K562 (cell line): ENCODE measurements at regions not wholly inside any gene's neighbourhood (a gene's known extent, or its start where the extent isn't known, plus 50 kb on each side); places are given as distances from the start of the nearest gene placed in this dataset.

Experiments used
- ATAC-seq: fragments of 200-7000 bp; cut with Tn5 transposase; 3 replicates; pipeline ENCODE4 v1.9.1; 2020; ENCODE audit warnings: moderate library complexity
- BruUV-seq: library from RNA; stranded (reverse); fragments of 400-500 nt; replicated peaks from 2 replicates; lab custom pipeline; 2021; lab: Mats Ljungman, UMichigan
- CTCF ChIA-PET: fragments of 300-600 bp; formaldehyde crosslinking; extraction: SDS; loops from one replicate; lab custom pipeline; 2021; ENCODE audit warnings: low intra/inter-chr PET ratio; lab: Yijun Ruan, JAX
- POLR2A ChIA-PET: fragments of 300-600, 350-650 bp; sonication (Branson Sonifier 250); formaldehyde crosslinking; extraction: SDS; loops from one replicate; lab custom pipeline; 2021; ENCODE audit warnings: antibody characterized with exemption, inconsistent platforms; lab: Yijun Ruan, JAX
- DNase-seq, 4 experiments: peaks; one replicate each; pipeline versions ENCODE4 v3.0.0 to v3.0.0-alpha.2; 2011 to 2018; ENCODE audit warnings: low spot score in 3 of 4, mixed read lengths in 3 of 4; ENCODE audit errors: extremely low read depth in 1 of 4
- FAIRE-seq: peaks from 2 replicates; lab custom pipeline; 2011; peaks lifted over from hg19 to GRCh38; lab: Jason Lieb, UNC
- H2AFZ ChIP-seq: 2 replicates; pipeline ENCODE4 v1.6.0; 2011; ENCODE audit warnings: low read depth, low read length, control low read depth, inconsistent platforms
- H3K27ac ChIP-seq: fragments of 200-600 bp; 3 replicates; pipeline ENCODE4 v1.8.0; 2011; ENCODE audit warnings: low read depth, mild to moderate bottlenecking, control low read depth, inconsistent platforms, low read length, moderate library complexity, mixed read lengths; ENCODE audit errors: extremely low read depth
- H3K27me3 ChIP-seq, 2 experiments: fragments of 300-600 bp in 1 of 2; 2 replicates in 1 of 2; 3 replicates in 1 of 2; pipeline versions ENCODE4 v1.6.0 to v1.8.0; 2011; ENCODE audit warnings: inconsistent platforms in 2 of 2, low read length in 2 of 2, mild to moderate bottlenecking in 1 of 2, mixed read lengths in 1 of 2, moderate library complexity in 1 of 2; ENCODE audit not compliant: control insufficient read depth in 2 of 2, insufficient read depth in 2 of 2
- H3K36me3 ChIP-seq: fragments of 300-600 bp; 3 replicates; pipeline ENCODE4 v1.8.0; 2011; ENCODE audit warnings: mild to moderate bottlenecking, low read length, inconsistent platforms; ENCODE audit not compliant: control insufficient read depth, insufficient read depth
- H3K4me1 ChIP-seq, 2 experiments: fragments of 200-600 bp in 1 of 2; replicated peaks in 1 of 2; 2 replicates in 1 of 2; 3 replicates in 1 of 2; pipeline versions ENCODE4 v1.5.1 to v1.8.0; 2011; ENCODE audit warnings: inconsistent platforms in 2 of 2, low read length in 2 of 2, mild to moderate bottlenecking in 1 of 2, mixed read lengths in 1 of 2, moderate library complexity in 1 of 2; ENCODE audit not compliant: control insufficient read depth in 2 of 2, insufficient read depth in 2 of 2
- H3K4me2 ChIP-seq: 2 replicates; pipeline ENCODE4 v1.6.1; 2011; ENCODE audit warnings: low read length, control low read depth, inconsistent platforms, mixed read lengths; ENCODE audit not compliant: insufficient read depth
- H3K4me3 ChIP-seq: fragments of 200-600 bp; sonication (generic), shearing (Covaris generic); 2 replicates; pipeline ENCODE4 v1.5.1; 2016; ENCODE audit warnings: control low read depth, inconsistent platforms
- H3K79me2 ChIP-seq: fragments of 200-600 bp; 3 replicates; pipeline ENCODE4 v1.8.0; 2011; ENCODE audit warnings: low read length, inconsistent platforms; ENCODE audit not compliant: control insufficient read depth, insufficient read depth
- H3K9ac ChIP-seq, 2 experiments: 2 replicates each; pipeline versions ENCODE4 v1.6.0 to v1.6.1; 2011; ENCODE audit warnings: low read depth in 2 of 2, low read length in 2 of 2, control low read depth in 1 of 2, inconsistent platforms in 1 of 2, mild to moderate bottlenecking in 1 of 2, mixed read lengths in 1 of 2; ENCODE audit not compliant: insufficient read depth in 1 of 2
- H3K9me1 ChIP-seq: one replicate; pipeline ENCODE4 v1.6.0; 2011; ENCODE audit warnings: inconsistent platforms, mild to moderate bottlenecking, low read length, moderate library complexity; ENCODE audit not compliant: control insufficient read depth, insufficient read depth
- H3K9me3 ChIP-seq: replicated peaks from 2 replicates; pipeline ENCODE4 v1.5.1; 2011; ENCODE audit warnings: low read depth, low read length, inconsistent platforms; ENCODE audit not compliant: control insufficient read depth, insufficient read depth
- H4K20me1 ChIP-seq: replicated peaks from 2 replicates; pipeline ENCODE4 v1.6.1; 2011; ENCODE audit warnings: low read length, inconsistent platforms, mixed read lengths; ENCODE audit not compliant: control insufficient read depth, insufficient read depth
- NFXL1 ChIP-seq: fragments of 450-650 bp; formaldehyde crosslinking; IDR thresholded peaks from 2 replicates; pipeline ENCODE4 v1.4.0; 2021; ENCODE audit warnings: mild to moderate bottlenecking
- NR4A1 ChIP-seq, 2 experiments: fragments of 250-450 bp in 1 of 2; fragments of 450-650 bp in 1 of 2; sonication (Bioruptor Pico) in 1 of 2; IDR thresholded peaks; 2 replicates each; pipeline versions ENCODE4 v1.4.0 to v1.6.1; 2016 to 2020; ENCODE audit warnings: mild to moderate bottlenecking in 2 of 2, missing compliant biosample characterization in 1 of 2, missing genetic modification characterization in 1 of 2, moderate library complexity in 1 of 2
- PYGO2 ChIP-seq: fragments of 450-650 bp; IDR thresholded peaks from 2 replicates; pipeline ENCODE4 v1.6.1; 2016; ENCODE audit warnings: mild to moderate bottlenecking, missing genetic modification characterization, moderate library complexity, missing compliant biosample characterization
- WGBS: fragments of 100-300 bp; shearing (Covaris generic); methylation state at CpG from one replicate; pipeline ENCODE4 v1.1.6; 2016; ENCODE audit warnings: low coverage, mixed read lengths; ENCODE audit not compliant: insufficient coverage; ENCODE audit errors: missing lambda C conversion rate; 5-methylcytosine and 5-hydroxymethylcytosine counted together
- in situ Hi-C: fragments of 300-500 bp; cut with MboI; formaldehyde crosslinking; loops from 4 replicates; pipeline ENCODE4 v1.15.0; 2018; ENCODE audit warnings: inconsistent platforms, mixed read lengths
- intact Hi-C: fragments of 100-400 bp; cut with micrococcal nuclease; formaldehyde crosslinking; loops from 2 replicates; pipeline ENCODE4 v1.14.2; 2022
- TF ChIP-seq, protein P1 (sequence below): fragments of 450-650 bp; IDR thresholded peaks from 2 replicates; pipeline ENCODE4 v1.6.1; 2017; ENCODE audit warnings: antibody characterized with exemption

DNA sequence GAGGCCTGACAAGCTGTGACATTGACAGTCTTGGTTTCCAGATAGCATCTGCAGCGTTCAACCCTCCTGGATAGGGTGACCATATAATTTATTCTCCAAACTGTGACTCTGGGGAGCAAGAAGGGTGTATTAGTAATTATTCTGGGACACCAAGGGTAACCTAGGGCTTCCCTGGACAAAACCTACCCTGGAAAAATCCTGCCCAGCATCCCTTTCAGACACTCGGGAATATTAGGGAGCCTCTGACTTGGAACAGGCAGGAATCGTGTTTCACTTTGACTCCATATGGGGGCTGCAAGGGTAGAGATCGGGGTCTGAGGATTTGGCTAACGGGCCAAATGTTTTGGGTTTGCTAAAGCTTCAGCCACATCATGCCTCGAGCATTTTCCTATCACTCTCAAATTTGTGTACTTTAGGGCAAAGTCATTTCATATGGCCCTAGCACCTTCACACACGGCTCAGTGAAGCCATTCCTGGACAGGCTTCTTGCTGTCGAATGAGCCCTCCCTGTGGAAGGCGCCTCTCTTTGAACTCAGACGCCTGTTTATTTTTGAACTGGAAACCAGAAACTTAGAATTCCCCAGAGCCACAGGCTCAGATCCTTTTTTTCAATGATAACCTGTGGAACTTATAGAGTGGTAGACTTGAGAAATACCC lies 129.9 kb downstream of the DDX1 start:
- WGBS: 2% methylated on average over 10 of the region's 10 CpGs
- H3K27me3 ChIP-seq: peaks cover 34 to 72% of the 10 kb centered on the region in 2 experiments
- H3K4me2 ChIP-seq: no peak overlapping the region
- no peaks in the 10 kb centered on the region; a peak in 1 of 5 replicates for H3K4me1 ChIP-seq
- no peaks in the 10 kb centered on the region; the same call in 1 of the 2 replicates for H4K20me1 ChIP-seq
- no peak overlapping the region for H3K4me3 ChIP-seq
- no peaks in the 10 kb centered on the region for H3K79me2 ChIP-seq
- H3K9me1 ChIP-seq: no peaks in the 10 kb centered on the region
- H3K9ac ChIP-seq: no peak overlapping the region
- intact Hi-C loops (no loop called here), in situ Hi-C loops (no loop called here)
- no peaks in the 10 kb centered on the region for H3K9me3 ChIP-seq
- no TSS peak for BruUV-seq
- ATAC-seq: no peak
- TF ChIP-seq PYGO2: no peak
- TF ChIP-seq, protein P1, sequence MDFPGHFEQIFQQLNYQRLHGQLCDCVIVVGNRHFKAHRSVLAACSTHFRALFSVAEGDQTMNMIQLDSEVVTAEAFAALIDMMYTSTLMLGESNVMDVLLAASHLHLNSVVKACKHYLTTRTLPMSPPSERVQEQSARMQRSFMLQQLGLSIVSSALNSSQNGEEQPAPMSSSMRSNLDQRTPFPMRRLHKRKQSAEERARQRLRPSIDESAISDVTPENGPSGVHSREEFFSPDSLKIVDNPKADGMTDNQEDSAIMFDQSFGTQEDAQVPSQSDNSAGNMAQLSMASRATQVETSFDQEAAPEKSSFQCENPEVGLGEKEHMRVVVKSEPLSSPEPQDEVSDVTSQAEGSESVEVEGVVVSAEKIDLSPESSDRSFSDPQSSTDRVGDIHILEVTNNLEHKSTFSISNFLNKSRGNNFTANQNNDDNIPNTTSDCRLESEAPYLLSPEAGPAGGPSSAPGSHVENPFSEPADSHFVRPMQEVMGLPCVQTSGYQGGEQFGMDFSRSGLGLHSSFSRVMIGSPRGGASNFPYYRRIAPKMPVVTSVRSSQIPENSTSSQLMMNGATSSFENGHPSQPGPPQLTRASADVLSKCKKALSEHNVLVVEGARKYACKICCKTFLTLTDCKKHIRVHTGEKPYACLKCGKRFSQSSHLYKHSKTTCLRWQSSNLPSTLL: no peak
- TF ChIP-seq NFXL1: no peak
- no peak for TF ChIP-seq NR4A1 (CRISPR knock-in tag; IDR thresholded peaks at IDR 0.05)
- no peak for TF ChIP-seq NR4A1 (tag; IDR thresholded peaks at IDR 0.05)
- TF ChIP-seq, all 486 proteins: peak for 0
- DNase-seq: no peak
- ChIA-PET POLR2A (interaction anchor here (1.0 kb wide), 1 partner anchor 13 kb away, joined by 3 read pairs; no protein-coding TSS in a partner anchor), CTCF (no interaction called here)
- H3K36me3 ChIP-seq: no peaks in the 10 kb centered on the region
- H2AFZ ChIP-seq: no peak overlapping the region
- H3K27ac ChIP-seq: no peak overlapping the region
- FAIRE-seq: no peak
